Transverse colon (tissue), 4 donors: ENCODE measurements at regions not wholly inside any gene's neighbourhood (a gene's known extent, or its start where the extent isn't known, plus 50 kb on each side); places are given as distances from the start of the nearest gene placed in this dataset.
"Not testable (repeated sequence)": the region's sequence is repeated elsewhere in the genome, so short reads cannot be mapped to it uniquely, and the experiment has no call there.

Experiments used
- DNase-seq: peaks from one replicate; pipeline ENCODE4 v3.0.0-alpha.2; 2019
- H3K27ac ChIP-seq, 4 donors: fragments of 200-600 bp; sonication (generic); 2 replicates each; pipeline ENCODE4 v1.5.1; 2016 to 2018; ENCODE audit warnings: inconsistent platforms in 4 of 4
- H3K27me3 ChIP-seq: fragments of 200-600 bp; sonication (generic); 2 replicates; pipeline ENCODE4 v1.5.1; 2017; ENCODE audit warnings: inconsistent platforms
- H3K36me3 ChIP-seq, 4 donors: fragments of 200-600 bp; sonication (generic); 2 replicates each; pipeline ENCODE4 v1.5.1; 2017 to 2019; ENCODE audit warnings: inconsistent platforms in 4 of 4
- H3K4me1 ChIP-seq, 4 donors: fragments of 200-600 bp; sonication (generic); 2 replicates each; pipeline ENCODE4 v1.5.1; 2017 to 2020; ENCODE audit warnings: inconsistent platforms in 4 of 4
- H3K4me3 ChIP-seq, 4 donors: fragments of 200-600 bp; sonication (generic); 1 replicate in 1 of 4; 2 replicates in 3 of 4; pipeline versions ENCODE4 v1.5.1 to v1.6.1; 2017 to 2019; ENCODE audit warnings: inconsistent platforms in 4 of 4
- H3K9me3 ChIP-seq, 2 donors: fragments of 200-600 bp; sonication (generic); 2 replicates each; pipeline ENCODE4 v1.5.1; 2017 to 2019; ENCODE audit warnings: inconsistent platforms in 2 of 2
- EP300 ChIP-seq: sonication (generic); formaldehyde crosslinking; IDR thresholded peaks from one replicate; pipeline ENCODE4 v1.6.1; 2017; ENCODE audit warnings: antibody characterized with exemption, low read depth
- POLR2A ChIP-seq: fragments of 450-650 bp; IDR thresholded peaks from one replicate; pipeline ENCODE4 v1.6.1; 2016; ENCODE audit warnings: antibody characterized with exemption, mild to moderate bottlenecking, moderate library complexity
- POLR2AphosphoS5 ChIP-seq, 3 donors: sonication (generic); formaldehyde crosslinking; IDR thresholded peaks; one replicate each; pipeline ENCODE4 v1.6.1; 2016; ENCODE audit warnings: antibody characterized with exemption in 3 of 3
- WGBS, 2 donors: methylation state at CpG; one replicate each; pipeline ENCODE4 v1.1.5; 2018; ENCODE audit warnings: low coverage in 1 of 2; 5-methylcytosine and 5-hydroxymethylcytosine counted together
- in situ Hi-C, 4 donors: fragments of 200-750 bp; cut with MboI; loops; one replicate each; pipeline versions ENCODE4 v1.15.0 to v1.15.1; 2017; ENCODE audit warnings: low sequenced_read_pairs in 3 of 4, low pct_ligation_motif_present in 1 of 4, low pct_unique_long_range_greater_than_20kb in 1 of 4
- intact Hi-C: fragments of 100-400 bp; cut with DNase I; formaldehyde crosslinking; loops from one replicate; pipeline ENCODE4 v1.15.1; 2023; ENCODE audit warnings: low total_unique reads
- TF ChIP-seq, protein P1 (sequence below), 5 experiments: fragments of 200-600 bp in 3 of 5; fragments of 450-650 bp in 2 of 5; sonication (generic) in 3 of 5; IDR thresholded peaks; 1 replicate in 2 of 5; 2 replicates in 3 of 5; pipeline ENCODE4 v1.5.1; 2016 to 2017; ENCODE audit warnings: antibody characterized with exemption in 5 of 5, inconsistent platforms in 3 of 5, mild to moderate bottlenecking in 2 of 5, moderate library complexity in 1 of 5

DNA sequence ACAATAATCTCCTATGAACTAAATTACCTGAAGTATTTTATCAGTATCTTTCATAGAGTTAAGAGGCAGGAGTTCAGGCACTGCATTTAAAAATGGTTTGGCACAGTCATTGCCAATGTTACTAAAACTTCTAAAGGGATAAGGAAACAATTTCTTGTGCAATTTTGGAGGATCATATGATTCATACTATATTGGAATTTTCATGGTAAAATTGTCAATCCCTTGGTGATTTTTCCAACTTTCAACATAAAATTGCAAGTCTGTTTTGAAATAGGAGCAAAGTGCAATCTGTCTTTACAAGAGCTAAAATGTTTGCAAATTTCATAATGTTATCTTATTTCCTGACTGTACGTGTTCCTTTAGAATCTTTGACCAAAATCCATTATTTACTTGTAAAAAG is 211.1 kb downstream of the DMRTA1 start:
- H3K36me3 ChIP-seq = no peaks in the 10 kb centered on the region
- in situ Hi-C loops = no loop called here
- TF ChIP-seq POLR2AphosphoS5 (IDR thresholded peaks at IDR 0.05) = no peak
- TF ChIP-seq POLR2A = no peak
- TF ChIP-seq, protein P1, sequence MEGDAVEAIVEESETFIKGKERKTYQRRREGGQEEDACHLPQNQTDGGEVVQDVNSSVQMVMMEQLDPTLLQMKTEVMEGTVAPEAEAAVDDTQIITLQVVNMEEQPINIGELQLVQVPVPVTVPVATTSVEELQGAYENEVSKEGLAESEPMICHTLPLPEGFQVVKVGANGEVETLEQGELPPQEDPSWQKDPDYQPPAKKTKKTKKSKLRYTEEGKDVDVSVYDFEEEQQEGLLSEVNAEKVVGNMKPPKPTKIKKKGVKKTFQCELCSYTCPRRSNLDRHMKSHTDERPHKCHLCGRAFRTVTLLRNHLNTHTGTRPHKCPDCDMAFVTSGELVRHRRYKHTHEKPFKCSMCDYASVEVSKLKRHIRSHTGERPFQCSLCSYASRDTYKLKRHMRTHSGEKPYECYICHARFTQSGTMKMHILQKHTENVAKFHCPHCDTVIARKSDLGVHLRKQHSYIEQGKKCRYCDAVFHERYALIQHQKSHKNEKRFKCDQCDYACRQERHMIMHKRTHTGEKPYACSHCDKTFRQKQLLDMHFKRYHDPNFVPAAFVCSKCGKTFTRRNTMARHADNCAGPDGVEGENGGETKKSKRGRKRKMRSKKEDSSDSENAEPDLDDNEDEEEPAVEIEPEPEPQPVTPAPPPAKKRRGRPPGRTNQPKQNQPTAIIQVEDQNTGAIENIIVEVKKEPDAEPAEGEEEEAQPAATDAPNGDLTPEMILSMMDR (IDR thresholded peaks at IDR 0.05) = no peak
- no peak for TF ChIP-seq EP300
- no peak overlapping the region for H3K4me3 ChIP-seq
- H3K27me3 ChIP-seq = no peaks in the 10 kb centered on the region
- H3K4me1 ChIP-seq = no peaks in the 10 kb centered on the region
- DNase-seq = no peak
- intact Hi-C loops = no loop called here
- no peaks in the 10 kb centered on the region for H3K9me3 ChIP-seq
- WGBS, 2 donors = 38 to 64% methylated on average over 1 of the region's 1 CpG
- no peak overlapping the region for H3K27ac ChIP-seq

DNA sequence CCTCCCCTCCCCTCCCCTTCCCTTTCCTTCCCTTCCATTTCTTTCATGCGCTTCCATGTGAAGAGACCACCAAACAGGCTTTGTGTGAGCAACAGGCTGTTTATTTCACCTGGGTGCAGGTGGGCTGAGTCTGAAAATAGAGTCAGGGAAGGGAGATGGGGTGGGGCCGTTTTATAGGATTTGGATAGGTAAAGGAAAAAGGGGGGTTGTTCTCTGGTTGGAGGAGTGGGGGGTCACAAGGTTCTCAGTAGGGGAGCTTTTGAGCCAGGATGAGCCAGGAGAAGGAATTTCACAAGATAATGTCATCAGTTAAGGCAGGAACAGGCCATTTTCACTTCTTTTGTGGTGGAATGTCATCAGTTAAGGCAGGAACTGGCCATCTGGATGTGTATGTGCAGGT is 211.9 kb downstream of the DMRTA1 start:
- intact Hi-C loops, H3K4me1 ChIP-seq, H3K9me3 ChIP-seq, H3K27ac ChIP-seq, H3K4me3 ChIP-seq, in situ Hi-C loops, H3K36me3 ChIP-seq, H3K27me3 ChIP-seq, DNase-seq: not testable (repeated sequence)
- 79 to 87% methylated on average over 2 of the region's 2 CpGs for WGBS, 2 donors

- in situ Hi-C loops (no loop called here), intact Hi-C loops (no loop called here)
- H3K4me3 ChIP-seq = no peak overlapping the region
- no peak overlapping the region for H3K27ac ChIP-seq
- H3K36me3 ChIP-seq = no peaks in the 10 kb centered on the region
- WGBS, 2 donors = 25 to 64% methylated on average over 3 of the region's 3 CpGs
- DNase-seq = no peak
- TF ChIP-seq POLR2A (no peak), POLR2AphosphoS5 (IDR thresholded peaks at IDR 0.05) (no peak), EP300 (no peak)
- TF ChIP-seq, protein P1 (IDR thresholded peaks at IDR 0.05) = no peak
- no peaks in the 10 kb centered on the region for H3K4me1 ChIP-seq
- H3K27me3 ChIP-seq = no peaks in the 10 kb centered on the region
- H3K9me3 ChIP-seq = no peaks in the 10 kb centered on the region
These were observed 235.9 kb downstream of the DMRTA1 start for GRCh38 chr9:22682536-22682935.

DNA sequence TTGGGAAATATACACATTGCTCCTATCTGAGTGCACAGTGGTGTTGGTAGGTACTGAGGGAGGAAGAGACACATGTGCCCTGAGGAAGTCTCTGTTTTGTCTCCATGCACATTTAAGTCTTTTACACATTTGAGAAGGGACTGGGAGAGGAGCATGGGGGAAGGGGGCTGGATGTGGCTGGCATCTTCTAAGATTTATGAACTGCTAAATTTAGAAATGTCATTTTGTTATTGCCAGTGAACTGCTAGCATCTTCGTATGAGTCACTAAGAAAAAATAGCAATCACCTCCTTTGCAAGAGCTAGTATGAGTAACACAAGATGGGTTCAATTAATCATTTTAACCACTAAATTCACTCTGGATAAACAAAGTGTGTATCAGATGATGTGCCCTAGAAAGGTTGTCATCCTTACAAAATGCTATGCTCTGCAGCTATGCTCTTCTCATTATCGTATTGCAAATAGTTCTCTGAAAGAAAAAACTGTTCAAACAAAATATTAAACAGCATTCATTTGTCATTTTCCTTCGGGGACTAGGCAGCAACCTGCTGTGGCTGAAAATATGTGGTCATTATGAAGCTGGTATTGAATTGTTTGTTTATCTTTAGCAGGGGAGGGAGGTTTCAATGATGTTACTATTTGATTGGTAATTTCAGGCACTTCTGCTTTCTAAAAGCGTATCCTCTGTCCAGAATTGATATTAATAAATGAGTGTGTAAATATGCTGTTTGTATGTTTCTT is 236.5 kb downstream of the DMRTA1 start:
- in situ Hi-C loops = no loop called here
- no peak for DNase-seq
- intact Hi-C loops = no loop called here

More for the DNA sequence above, 236.5 kb downstream of the DMRTA1 start:
- H3K9me3 ChIP-seq = no peaks in the 10 kb centered on the region
- no peak overlapping the region for H3K4me3 ChIP-seq
- no peaks in the 10 kb centered on the region for H3K4me1 ChIP-seq
- 40 to 41% methylated on average over 4 of the region's 4 CpGs for WGBS, 2 donors
- no peaks in the 10 kb centered on the region for H3K36me3 ChIP-seq
- H3K27ac ChIP-seq = no peak overlapping the region
- H3K27me3 ChIP-seq = no peaks in the 10 kb centered on the region
- TF ChIP-seq, protein P1 (IDR thresholded peaks at IDR 0.05) = no peak
- peak in 2 of 3 donors; percentile 33 to 47 for TF ChIP-seq POLR2AphosphoS5 (IDR thresholded peaks at IDR 0.05)
